ENCODE measurements at regions not wholly inside any gene's neighbourhood (a gene's known extent, or its start where the extent isn't known, plus 50 kb on each side); places are given as distances from the start of the nearest gene placed in this dataset.
"Not testable (repeated sequence)": the region's sequence is repeated elsewhere in the genome, so short reads cannot be mapped to it uniquely, and the experiment has no call there.

GRCh38 chr14:22502551-22502950 lies 86.5 kb downstream of the DAD1 start:
- no peak overlapping the region for H3K4me3 ChIP-seq (ENCODE audit: low read depth in 1 of 2, low read length in 2 of 2)
- H3K27ac ChIP-seq (ENCODE audit: low read depth, low read length) = no peak overlapping the region
- no peak overlapping the region for H3K9ac ChIP-seq (ENCODE audit: low read length)
- no peaks in the 10 kb centered on the region for H3K9me3 ChIP-seq (ENCODE audit: low read length)
- no peaks in the 10 kb centered on the region for H3K36me3 ChIP-seq (ENCODE audit: insufficient read depth, low read length)
- H3K27me3 ChIP-seq (ENCODE audit: control insufficient read depth in 1 of 2, insufficient read depth in 2 of 2, low read length in 2 of 2) = no peaks in the 10 kb centered on the region
- no peaks in the 10 kb centered on the region for H3K4me1 ChIP-seq (ENCODE audit: insufficient read depth, low read length)

DNA sequence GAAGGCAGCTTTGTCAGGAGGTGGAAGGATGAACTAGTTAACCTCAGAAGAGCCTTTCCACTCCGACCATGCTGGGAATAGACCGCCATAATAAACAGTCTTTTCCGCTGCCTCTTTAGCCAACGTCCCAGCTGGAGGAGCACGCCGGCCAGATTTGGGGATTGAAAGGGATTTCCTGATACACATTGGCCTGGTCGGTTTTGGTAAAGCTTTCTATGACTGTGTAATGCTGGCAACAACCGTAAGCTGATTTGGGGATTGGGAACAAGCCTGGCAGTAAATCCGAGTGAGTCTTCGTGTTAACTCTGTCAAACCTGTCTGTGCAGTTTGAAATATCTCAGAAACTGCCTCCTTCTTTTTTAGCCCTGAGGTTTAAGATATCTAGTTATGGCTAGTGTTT lies 87.0 kb downstream of the DAD1 start:
- no peaks in the 10 kb centered on the region for H3K27me3 ChIP-seq (ENCODE audit: control insufficient read depth in 1 of 2, insufficient read depth in 2 of 2, low read length in 2 of 2)
- H3K36me3 ChIP-seq (ENCODE audit: insufficient read depth, low read length) = no peaks in the 10 kb centered on the region
- no peak overlapping the region for H3K4me3 ChIP-seq (ENCODE audit: low read depth in 1 of 2, low read length in 2 of 2)
- no peak overlapping the region for H3K9ac ChIP-seq (ENCODE audit: low read length)
- no peaks in the 10 kb centered on the region for H3K9me3 ChIP-seq (ENCODE audit: low read length)
- H3K4me1 ChIP-seq (ENCODE audit: insufficient read depth, low read length) = no peaks in the 10 kb centered on the region
- H3K27ac ChIP-seq (ENCODE audit: low read depth, low read length) = no peak overlapping the region

- no peak overlapping the region for H3K27ac ChIP-seq (ENCODE audit: low read depth, low read length)
Observed at GRCh38 chr14:22500954-22501726, 87.9 kb downstream of the DAD1 start.

GRCh38 chr14:22500525-22500924 lies 88.5 kb downstream of the DAD1 start:
- Histone ChIP-seq H3K27ac (ENCODE audit: low read depth, low read length) (no peak overlapping the region), H3K4me3 (ENCODE audit: low read depth in 1 of 2, low read length in 2 of 2) (no peak overlapping the region), H3K36me3 (ENCODE audit: insufficient read depth, low read length) (no peaks in the 10 kb centered on the region), H3K9ac (ENCODE audit: low read length) (no peak overlapping the region), H3K27me3 (ENCODE audit: control insufficient read depth in 1 of 2, insufficient read depth in 2 of 2, low read length in 2 of 2) (no peaks in the 10 kb centered on the region), H3K4me1 (ENCODE audit: insufficient read depth, low read length) (no peaks in the 10 kb centered on the region), H3K9me3 (ENCODE audit: low read length) (no peaks in the 10 kb centered on the region)

More at GRCh38 chr14:22500954-22501726, 87.9 kb downstream of the DAD1 start:
- Histone ChIP-seq H3K4me3 (ENCODE audit: low read depth in 1 of 2, low read length in 2 of 2) (no peak overlapping the region), H3K4me1 (ENCODE audit: insufficient read depth, low read length) (no peaks in the 10 kb centered on the region), H3K9me3 (ENCODE audit: low read length) (no peaks in the 10 kb centered on the region), H3K27me3 (ENCODE audit: control insufficient read depth in 1 of 2, insufficient read depth in 2 of 2, low read length in 2 of 2) (no peaks in the 10 kb centered on the region), H3K36me3 (ENCODE audit: insufficient read depth, low read length) (no peaks in the 10 kb centered on the region), H3K9ac (ENCODE audit: low read length) (no peak overlapping the region)

DNA sequence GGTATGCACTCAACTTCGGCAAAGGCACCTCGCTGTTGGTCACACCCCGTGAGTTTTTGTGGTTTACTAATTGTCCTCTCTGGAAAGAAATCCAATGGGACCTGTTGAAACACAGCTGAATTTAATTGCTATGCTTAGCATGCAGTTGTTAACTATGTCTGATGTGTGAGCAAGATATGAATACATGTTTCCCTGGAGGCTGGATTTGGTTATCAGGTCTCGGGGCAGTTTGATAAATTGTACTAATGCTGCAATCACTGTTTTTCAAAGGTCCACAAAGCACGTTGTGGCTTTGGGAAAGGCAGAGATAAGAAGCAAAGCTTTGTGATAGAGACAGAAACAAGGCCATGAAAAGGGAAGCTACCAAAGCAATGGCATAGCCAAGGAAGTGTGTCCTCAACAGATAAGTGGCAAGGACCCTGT lies 91.3 kb downstream of the DAD1 start:
- no peaks in the 10 kb centered on the region for H3K9me3 ChIP-seq (ENCODE audit: low read length)
- no peaks in the 10 kb centered on the region for H3K27me3 ChIP-seq (ENCODE audit: control insufficient read depth in 1 of 2, insufficient read depth in 2 of 2, low read length in 2 of 2)
- no peaks in the 10 kb centered on the region for H3K4me1 ChIP-seq (ENCODE audit: insufficient read depth, low read length)
- no peak overlapping the region for H3K9ac ChIP-seq (ENCODE audit: low read length)
- H3K27ac ChIP-seq (ENCODE audit: low read depth, low read length) = no peak overlapping the region
- no peaks in the 10 kb centered on the region for H3K36me3 ChIP-seq (ENCODE audit: insufficient read depth, low read length)
- H3K4me3 ChIP-seq (ENCODE audit: low read depth in 1 of 2, low read length in 2 of 2) = no peak overlapping the region

DNA sequence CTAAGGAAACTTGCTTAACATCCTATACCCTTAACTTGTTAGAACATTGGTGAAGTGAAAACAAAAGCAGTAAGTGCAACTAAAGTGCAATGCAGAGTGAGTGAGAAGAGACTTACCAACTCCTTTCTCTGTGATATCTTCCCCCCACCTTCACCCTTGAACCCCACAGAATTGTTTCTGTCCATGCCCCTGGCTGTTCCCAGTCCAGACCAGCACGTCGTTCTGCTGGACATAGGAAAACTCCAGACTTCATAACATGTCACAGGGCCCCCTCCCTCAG lies 91.9 kb downstream of the DAD1 start:
- no peaks in the 10 kb centered on the region for H3K36me3 ChIP-seq (ENCODE audit: insufficient read depth, low read length)
- H3K27ac ChIP-seq (ENCODE audit: low read depth, low read length) = no peak overlapping the region
- no peaks in the 10 kb centered on the region for H3K4me1 ChIP-seq (ENCODE audit: insufficient read depth, low read length)
- H3K27me3 ChIP-seq (ENCODE audit: control insufficient read depth in 1 of 2, insufficient read depth in 2 of 2, low read length in 2 of 2) = no peaks in the 10 kb centered on the region
- no peaks in the 10 kb centered on the region for H3K9me3 ChIP-seq (ENCODE audit: low read length)
- H3K9ac ChIP-seq (ENCODE audit: low read length) = no peak overlapping the region
- no peak overlapping the region for H3K4me3 ChIP-seq (ENCODE audit: low read depth in 1 of 2, low read length in 2 of 2)

DNA sequence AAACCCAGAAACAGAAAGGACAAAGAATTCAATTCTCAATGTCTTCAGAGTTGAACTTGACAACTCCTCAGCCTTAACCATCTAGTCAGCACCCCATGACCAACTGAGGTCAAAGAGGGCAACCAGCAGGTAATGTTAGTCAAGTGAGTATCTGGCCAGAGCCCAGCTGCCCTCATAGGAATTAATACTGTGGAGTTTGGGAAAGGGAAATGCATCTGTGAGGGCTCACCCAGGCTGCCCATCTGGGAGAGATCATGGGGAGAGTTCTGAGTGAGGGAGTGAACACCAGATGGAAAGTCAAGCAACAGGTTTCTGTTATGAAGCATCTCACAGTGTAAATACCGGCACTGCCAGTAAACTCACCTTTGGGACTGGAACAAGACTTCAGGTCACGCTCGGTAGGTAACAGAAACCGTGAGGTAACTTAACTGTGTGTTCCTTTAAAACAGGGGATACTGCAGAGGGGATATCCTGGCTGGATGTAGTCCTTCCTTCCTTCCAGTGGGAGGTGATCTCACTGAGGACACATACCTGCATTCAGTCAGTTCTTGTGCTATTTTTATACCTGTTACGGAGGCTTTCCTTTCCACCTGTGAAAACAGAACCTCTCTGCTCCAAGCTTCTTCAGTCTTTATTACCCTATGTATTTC lies 94.4 kb downstream of the DAD1 start:
- Histone ChIP-seq H3K9ac (ENCODE audit: low read length) (no peak overlapping the region), H3K27ac (ENCODE audit: low read depth, low read length) (no peak overlapping the region), H3K4me1 (ENCODE audit: insufficient read depth, low read length) (no peaks in the 10 kb centered on the region), H3K27me3 (ENCODE audit: control insufficient read depth in 1 of 2, insufficient read depth in 2 of 2, low read length in 2 of 2) (no peaks in the 10 kb centered on the region), H3K9me3 (ENCODE audit: low read length) (no peaks in the 10 kb centered on the region), H3K36me3 (ENCODE audit: insufficient read depth, low read length) (no peaks in the 10 kb centered on the region), H3K4me3 (ENCODE audit: low read depth in 1 of 2, low read length in 2 of 2) (no peak overlapping the region)

DNA sequence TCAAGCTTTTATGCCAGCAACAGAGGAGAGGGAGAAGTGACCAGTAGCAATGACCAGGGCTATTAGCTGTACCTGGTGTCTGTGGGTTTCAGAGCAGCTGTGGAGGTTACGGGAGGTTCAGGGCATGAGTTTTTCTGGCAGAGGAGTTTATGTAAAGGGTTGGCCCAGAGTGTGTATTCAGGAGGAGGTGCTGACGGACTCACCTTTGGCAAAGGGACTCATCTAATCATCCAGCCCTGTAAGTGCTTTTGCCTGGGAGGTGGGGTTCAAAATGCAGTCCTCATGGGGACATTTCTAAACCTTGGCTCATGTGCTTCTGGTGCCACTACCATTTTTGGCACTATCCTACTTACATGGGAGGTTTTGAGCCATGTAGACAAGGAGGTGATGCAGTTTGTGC lies 95.3 kb downstream of the DAD1 start:
- no peaks in the 10 kb centered on the region for H3K9me3 ChIP-seq (ENCODE audit: low read length)
- H3K36me3 ChIP-seq (ENCODE audit: insufficient read depth, low read length) = no peaks in the 10 kb centered on the region
- H3K4me3 ChIP-seq (ENCODE audit: low read depth in 1 of 2, low read length in 2 of 2) = no peak overlapping the region
- H3K27me3 ChIP-seq (ENCODE audit: control insufficient read depth in 1 of 2, insufficient read depth in 2 of 2, low read length in 2 of 2) = no peaks in the 10 kb centered on the region
- H3K9ac ChIP-seq (ENCODE audit: low read length) = no peak overlapping the region
- H3K27ac ChIP-seq (ENCODE audit: low read depth, low read length) = no peak overlapping the region
- H3K4me1 ChIP-seq (ENCODE audit: insufficient read depth, low read length) = no peaks in the 10 kb centered on the region

GRCh38 chr14:22492622-22493542 lies 96.1 kb downstream of the DAD1 start:
- Histone ChIP-seq H3K27ac (ENCODE audit: low read depth, low read length) (no peak overlapping the region), H3K4me1 (ENCODE audit: insufficient read depth, low read length) (no peaks in the 10 kb centered on the region), H3K4me3 (ENCODE audit: low read depth in 1 of 2, low read length in 2 of 2) (no peak overlapping the region), H3K9ac (ENCODE audit: low read length) (no peak overlapping the region), H3K9me3 (ENCODE audit: low read length) (no peaks in the 10 kb centered on the region), H3K27me3 (ENCODE audit: control insufficient read depth in 1 of 2, insufficient read depth in 2 of 2, low read length in 2 of 2) (no peaks in the 10 kb centered on the region), H3K36me3 (ENCODE audit: insufficient read depth, low read length) (no peaks in the 10 kb centered on the region)

- Histone ChIP-seq H3K4me1 (ENCODE audit: insufficient read depth, low read length) (no peaks in the 10 kb centered on the region), H3K9ac (ENCODE audit: low read length) (no peak overlapping the region), H3K27ac (ENCODE audit: low read depth, low read length) (no peak overlapping the region), H3K36me3 (ENCODE audit: insufficient read depth, low read length) (no peaks in the 10 kb centered on the region), H3K9me3 (ENCODE audit: low read length) (no peaks in the 10 kb centered on the region), H3K27me3 (ENCODE audit: control insufficient read depth in 1 of 2, insufficient read depth in 2 of 2, low read length in 2 of 2) (no peaks in the 10 kb centered on the region), H3K4me3 (ENCODE audit: low read depth in 1 of 2, low read length in 2 of 2) (no peak overlapping the region)
Observed at GRCh38 chr14:22491683-22492621, 97.1 kb downstream of the DAD1 start.

GRCh38 chr14:22491053-22491452 lies 98.0 kb downstream of the DAD1 start:
- H3K4me1 ChIP-seq (ENCODE audit: insufficient read depth, low read length); H3K27ac ChIP-seq (ENCODE audit: low read depth, low read length); H3K36me3 ChIP-seq (ENCODE audit: insufficient read depth, low read length); H3K9ac ChIP-seq (ENCODE audit: low read length); H3K9me3 ChIP-seq (ENCODE audit: low read length); H3K27me3 ChIP-seq (ENCODE audit: control insufficient read depth in 1 of 2, insufficient read depth in 2 of 2, low read length in 2 of 2); H3K4me3 ChIP-seq (ENCODE audit: low read depth in 1 of 2, low read length in 2 of 2): not testable (repeated sequence)
